NB4 (cell line): ENCODE measurements at regions not wholly inside any gene's neighbourhood (a gene's known extent, or its start where the extent isn't known, plus 50 kb on each side); places are given as distances from the start of the nearest gene placed in this dataset.

Experiments
- DNase-seq: peaks from one replicate; pipeline ENCODE4 v3.0.0; 2010; ENCODE audit warnings: low read depth
- H3K4me3 ChIP-seq: one replicate; pipeline ENCODE4 v1.5.1; 2011; ENCODE audit warnings: mild to moderate bottlenecking, low read depth, low read length, moderate library complexity
- MYC ChIP-seq: IDR thresholded peaks from 2 replicates; pipeline ENCODE4 v1.6.1; 2011; ENCODE audit warnings: low read depth, low read length
- POLR2A ChIP-seq: IDR thresholded peaks from 2 replicates; pipeline ENCODE4 v1.6.1; 2011; ENCODE audit warnings: mild to moderate bottlenecking; ENCODE audit not compliant: insufficient read length; ENCODE audit errors: extremely low read depth
- TF ChIP-seq, protein P1 (sequence below): IDR thresholded peaks from one replicate; pipeline ENCODE4 v1.5.1; 2012; ENCODE audit warnings: low read depth, low read length
- TF ChIP-seq, protein P2 (sequence below): IDR thresholded peaks from 2 replicates; pipeline ENCODE4 v1.6.1; 2011; ENCODE audit warnings: low read depth, low read length

GRCh38 chr15:69906256-69907185 is 191.2 kb downstream of the TLE3 start:
- no peak overlapping the region for H3K4me3 ChIP-seq
- TF ChIP-seq MYC = no peak
- TF ChIP-seq, protein P1, sequence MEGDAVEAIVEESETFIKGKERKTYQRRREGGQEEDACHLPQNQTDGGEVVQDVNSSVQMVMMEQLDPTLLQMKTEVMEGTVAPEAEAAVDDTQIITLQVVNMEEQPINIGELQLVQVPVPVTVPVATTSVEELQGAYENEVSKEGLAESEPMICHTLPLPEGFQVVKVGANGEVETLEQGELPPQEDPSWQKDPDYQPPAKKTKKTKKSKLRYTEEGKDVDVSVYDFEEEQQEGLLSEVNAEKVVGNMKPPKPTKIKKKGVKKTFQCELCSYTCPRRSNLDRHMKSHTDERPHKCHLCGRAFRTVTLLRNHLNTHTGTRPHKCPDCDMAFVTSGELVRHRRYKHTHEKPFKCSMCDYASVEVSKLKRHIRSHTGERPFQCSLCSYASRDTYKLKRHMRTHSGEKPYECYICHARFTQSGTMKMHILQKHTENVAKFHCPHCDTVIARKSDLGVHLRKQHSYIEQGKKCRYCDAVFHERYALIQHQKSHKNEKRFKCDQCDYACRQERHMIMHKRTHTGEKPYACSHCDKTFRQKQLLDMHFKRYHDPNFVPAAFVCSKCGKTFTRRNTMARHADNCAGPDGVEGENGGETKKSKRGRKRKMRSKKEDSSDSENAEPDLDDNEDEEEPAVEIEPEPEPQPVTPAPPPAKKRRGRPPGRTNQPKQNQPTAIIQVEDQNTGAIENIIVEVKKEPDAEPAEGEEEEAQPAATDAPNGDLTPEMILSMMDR = no peak
- no peak for TF ChIP-seq POLR2A
- TF ChIP-seq, protein P2, sequence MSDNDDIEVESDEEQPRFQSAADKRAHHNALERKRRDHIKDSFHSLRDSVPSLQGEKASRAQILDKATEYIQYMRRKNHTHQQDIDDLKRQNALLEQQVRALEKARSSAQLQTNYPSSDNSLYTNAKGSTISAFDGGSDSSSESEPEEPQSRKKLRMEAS = no peak
- DNase-seq = no peak

GRCh38 chr15:69908060-69908459 is 189.7 kb downstream of the TLE3 start:
- DNase-seq = no peak
- no peak overlapping the region for H3K4me3 ChIP-seq
- TF ChIP-seq MYC = no peak
- TF ChIP-seq, protein P2 = no peak

DNA sequence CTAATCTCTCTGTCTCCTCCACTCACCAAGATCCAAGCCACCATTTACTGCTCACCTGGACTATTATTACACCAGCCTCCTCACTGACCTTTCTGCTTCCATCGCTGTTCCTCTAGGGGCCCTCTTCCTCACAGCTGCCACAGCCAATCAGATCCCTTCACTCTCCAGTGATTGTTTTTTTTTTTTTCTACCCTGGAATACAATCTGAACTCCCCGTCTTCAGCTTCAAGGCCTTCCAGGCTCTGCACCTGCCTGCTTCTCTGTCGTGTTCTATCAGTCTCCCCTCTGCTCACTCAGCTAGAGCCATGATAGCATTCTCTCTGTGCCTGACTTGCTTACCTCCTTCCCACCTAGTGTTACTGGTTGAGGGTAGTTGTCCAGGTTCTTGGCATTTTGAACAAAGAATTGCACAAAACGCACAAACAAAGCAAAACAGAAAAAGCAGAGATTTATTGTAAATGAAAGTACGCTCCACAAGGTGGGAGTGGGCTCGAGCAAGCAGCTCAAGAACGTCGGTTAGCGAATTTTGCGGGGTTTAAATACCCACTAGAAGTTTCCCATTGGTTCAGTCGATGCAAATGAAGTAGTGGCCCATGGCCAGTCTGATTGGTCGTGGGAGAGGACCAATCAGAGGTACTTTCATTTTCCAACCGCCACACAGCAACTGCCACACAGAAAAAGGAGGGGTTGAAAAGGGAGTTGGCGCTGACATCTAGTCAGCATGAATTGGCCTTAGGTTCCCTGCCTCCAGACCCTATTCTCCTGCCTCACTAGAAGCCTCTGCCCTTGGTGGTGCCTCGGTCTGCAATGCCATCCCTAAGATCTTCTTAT is 188.9 kb downstream of the TLE3 start:
- no peak for DNase-seq
- TF ChIP-seq, protein P2 = no peak
- TF ChIP-seq, protein P1 = no peak
- no peak for TF ChIP-seq POLR2A
- TF ChIP-seq MYC = no peak
- no peak overlapping the region for H3K4me3 ChIP-seq

DNA sequence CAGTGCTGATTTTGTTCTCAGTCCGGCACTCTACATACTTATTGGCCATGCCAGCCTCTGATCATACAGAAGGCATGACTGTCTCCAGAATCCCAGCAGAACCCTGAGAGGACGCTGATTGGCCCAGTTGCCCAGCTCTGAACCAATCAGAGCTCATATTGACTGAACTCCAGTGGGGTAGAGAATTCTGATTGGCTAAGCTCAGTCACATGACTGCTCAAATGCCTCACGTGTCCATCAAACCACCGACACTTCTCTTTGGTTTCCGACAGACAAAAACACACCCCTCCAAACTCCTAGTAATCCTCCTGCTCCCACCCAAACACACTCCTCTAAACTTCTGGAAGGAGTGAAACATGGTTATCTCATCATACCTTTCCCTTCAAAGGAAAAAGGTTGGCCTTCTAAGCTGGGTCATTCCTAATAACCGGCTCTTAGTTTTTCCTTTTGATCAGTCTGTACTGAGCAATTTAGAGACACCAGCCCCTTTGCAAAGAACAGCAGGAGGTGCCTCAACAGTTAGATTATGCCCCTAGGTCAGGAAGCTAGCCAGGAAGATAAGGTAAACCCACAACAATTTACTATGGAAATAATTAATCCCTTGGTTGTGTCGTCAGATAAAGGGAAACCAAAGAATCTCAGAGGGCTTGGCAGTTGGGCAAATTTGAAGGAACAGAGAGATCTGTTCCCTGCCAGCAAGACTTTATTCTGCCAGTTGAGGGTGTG is 187.8 kb downstream of the TLE3 start:
- H3K4me3 ChIP-seq = no peak overlapping the region
- TF ChIP-seq, protein P1 = no peak
- no peak for TF ChIP-seq POLR2A
- TF ChIP-seq, protein P2 = no peak
- no peak for TF ChIP-seq MYC
- DNase-seq = peak; percentile 19

GRCh38 chr15:69910514-69910913 is 187.2 kb downstream of the TLE3 start:
- no peak overlapping the region for H3K4me3 ChIP-seq
- TF ChIP-seq, protein P1 = no peak
- TF ChIP-seq, protein P2 = no peak
- TF ChIP-seq MYC (no peak), POLR2A (no peak)
- no peak for DNase-seq
